ENCODE measurements at regions not wholly inside any gene's neighbourhood (a gene's known extent, or its start where the extent isn't known, plus 50 kb on each side); places are given as distances from the start of the nearest gene placed in this dataset.

DNA sequence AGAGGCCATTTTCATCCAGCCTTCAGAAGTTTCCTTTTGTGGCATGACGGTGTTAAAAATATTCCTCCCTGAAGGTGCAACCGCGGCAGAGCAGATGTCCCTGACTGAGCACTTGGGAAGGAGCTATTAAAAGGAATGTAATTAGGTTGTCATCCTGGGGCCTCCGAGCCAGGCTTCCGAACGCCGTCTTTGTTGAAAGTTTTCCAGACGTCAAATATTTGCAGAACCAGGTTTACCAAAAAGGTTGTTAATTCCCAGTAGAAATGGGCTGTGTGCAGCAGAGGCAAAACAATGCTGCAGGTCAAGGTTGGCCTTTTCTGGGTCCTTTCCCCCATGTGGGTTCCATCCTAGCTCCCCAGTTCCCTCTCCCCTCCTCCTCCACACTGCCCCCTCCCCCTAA is 88.8 kb upstream of the CALM2 start:
- FAIRE-seq = no peak

More for the DNA sequence above, 88.8 kb upstream of the CALM2 start:
- BruUV-seq (replicated peaks) = no TSS peak
- Histone ChIP-seq H2AFZ (ENCODE audit: control insufficient read depth, low read depth, low read length) (no peak overlapping the region), H3K4me3 (no peak overlapping the region), H3K9me3 (replicated peaks; ENCODE audit: control insufficient read depth, insufficient read depth, low read length) (no peaks in the 10 kb centered on the region), H3K36me3 (ENCODE audit: control insufficient read depth in 2 of 2, insufficient read depth in 2 of 2, low read length in 1 of 2) (no peaks in the 10 kb centered on the region), H4K20me1 (ENCODE audit: control insufficient read depth, insufficient read depth) (no peaks in the 10 kb centered on the region), H3K27me3 (replicated peaks in 1 of 2; ENCODE audit: control insufficient read depth in 2 of 2, insufficient read depth in 2 of 2, low read length in 1 of 2) (no peaks in the 10 kb centered on the region), H3K27ac (ENCODE audit: control insufficient read depth, insufficient read depth) (no peak overlapping the region), H3K4me2 (ENCODE audit: control insufficient read depth, insufficient read depth) (no peak overlapping the region), H3K4me1 (ENCODE audit: control insufficient read depth, insufficient read depth, low read length) (no peaks in the 10 kb centered on the region), H3K79me2 (ENCODE audit: control insufficient read depth, insufficient read depth, low read length) (no peaks in the 10 kb centered on the region), H3K9ac (ENCODE audit: control insufficient read depth, insufficient read depth, low read length) (no peak overlapping the region)
- in situ Hi-C loops (cut with MboI) (no loop called here), intact Hi-C loops (cut with micrococcal nuclease; ENCODE audit: unreplicated experiment) (no loop called here)
- 82% methylated on average over 8 of the region's 8 CpGs for WGBS (ENCODE audit: insufficient coverage, insufficient replicate concordance, low lambda C conversion rate, missing lambda C conversion rate)
- CTCF ChIA-PET = interaction anchor here (0.6 to 0.7 kb wide), 2 partner anchors 63 to 494 kb away, joined by 3 read pairs; no protein-coding TSS in a partner anchor
- TF ChIP-seq TARDBP (IDR thresholded peaks at IDR 0.05; ENCODE audit: borderline replicate concordance) (no peak), ATF7 (IDR thresholded peaks at IDR 0.05; ENCODE audit: low read depth) (no peak), SIN3A (IDR thresholded peaks at IDR 0.05; ENCODE audit: low read depth, low read length) (no peak), MEF2B (IDR thresholded peaks at IDR 0.05; ENCODE audit: partially characterized antibody, poor library complexity, severe bottlenecking) (no peak), ZNF217 (IDR thresholded peaks at IDR 0.05) (no peak), HDAC2 (IDR thresholded peaks at IDR 0.05) (no peak)
- TF ChIP-seq, protein P1, sequence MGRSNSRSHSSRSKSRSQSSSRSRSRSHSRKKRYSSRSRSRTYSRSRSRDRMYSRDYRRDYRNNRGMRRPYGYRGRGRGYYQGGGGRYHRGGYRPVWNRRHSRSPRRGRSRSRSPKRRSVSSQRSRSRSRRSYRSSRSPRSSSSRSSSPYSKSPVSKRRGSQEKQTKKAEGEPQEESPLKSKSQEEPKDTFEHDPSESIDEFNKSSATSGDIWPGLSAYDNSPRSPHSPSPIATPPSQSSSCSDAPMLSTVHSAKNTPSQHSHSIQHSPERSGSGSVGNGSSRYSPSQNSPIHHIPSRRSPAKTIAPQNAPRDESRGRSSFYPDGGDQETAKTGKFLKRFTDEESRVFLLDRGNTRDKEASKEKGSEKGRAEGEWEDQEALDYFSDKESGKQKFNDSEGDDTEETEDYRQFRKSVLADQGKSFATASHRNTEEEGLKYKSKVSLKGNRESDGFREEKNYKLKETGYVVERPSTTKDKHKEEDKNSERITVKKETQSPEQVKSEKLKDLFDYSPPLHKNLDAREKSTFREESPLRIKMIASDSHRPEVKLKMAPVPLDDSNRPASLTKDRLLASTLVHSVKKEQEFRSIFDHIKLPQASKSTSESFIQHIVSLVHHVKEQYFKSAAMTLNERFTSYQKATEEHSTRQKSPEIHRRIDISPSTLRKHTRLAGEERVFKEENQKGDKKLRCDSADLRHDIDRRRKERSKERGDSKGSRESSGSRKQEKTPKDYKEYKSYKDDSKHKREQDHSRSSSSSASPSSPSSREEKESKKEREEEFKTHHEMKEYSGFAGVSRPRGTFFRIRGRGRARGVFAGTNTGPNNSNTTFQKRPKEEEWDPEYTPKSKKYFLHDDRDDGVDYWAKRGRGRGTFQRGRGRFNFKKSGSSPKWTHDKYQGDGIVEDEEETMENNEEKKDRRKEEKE (IDR thresholded peaks at IDR 0.05) = no peak
- TF ChIP-seq, protein P2, sequence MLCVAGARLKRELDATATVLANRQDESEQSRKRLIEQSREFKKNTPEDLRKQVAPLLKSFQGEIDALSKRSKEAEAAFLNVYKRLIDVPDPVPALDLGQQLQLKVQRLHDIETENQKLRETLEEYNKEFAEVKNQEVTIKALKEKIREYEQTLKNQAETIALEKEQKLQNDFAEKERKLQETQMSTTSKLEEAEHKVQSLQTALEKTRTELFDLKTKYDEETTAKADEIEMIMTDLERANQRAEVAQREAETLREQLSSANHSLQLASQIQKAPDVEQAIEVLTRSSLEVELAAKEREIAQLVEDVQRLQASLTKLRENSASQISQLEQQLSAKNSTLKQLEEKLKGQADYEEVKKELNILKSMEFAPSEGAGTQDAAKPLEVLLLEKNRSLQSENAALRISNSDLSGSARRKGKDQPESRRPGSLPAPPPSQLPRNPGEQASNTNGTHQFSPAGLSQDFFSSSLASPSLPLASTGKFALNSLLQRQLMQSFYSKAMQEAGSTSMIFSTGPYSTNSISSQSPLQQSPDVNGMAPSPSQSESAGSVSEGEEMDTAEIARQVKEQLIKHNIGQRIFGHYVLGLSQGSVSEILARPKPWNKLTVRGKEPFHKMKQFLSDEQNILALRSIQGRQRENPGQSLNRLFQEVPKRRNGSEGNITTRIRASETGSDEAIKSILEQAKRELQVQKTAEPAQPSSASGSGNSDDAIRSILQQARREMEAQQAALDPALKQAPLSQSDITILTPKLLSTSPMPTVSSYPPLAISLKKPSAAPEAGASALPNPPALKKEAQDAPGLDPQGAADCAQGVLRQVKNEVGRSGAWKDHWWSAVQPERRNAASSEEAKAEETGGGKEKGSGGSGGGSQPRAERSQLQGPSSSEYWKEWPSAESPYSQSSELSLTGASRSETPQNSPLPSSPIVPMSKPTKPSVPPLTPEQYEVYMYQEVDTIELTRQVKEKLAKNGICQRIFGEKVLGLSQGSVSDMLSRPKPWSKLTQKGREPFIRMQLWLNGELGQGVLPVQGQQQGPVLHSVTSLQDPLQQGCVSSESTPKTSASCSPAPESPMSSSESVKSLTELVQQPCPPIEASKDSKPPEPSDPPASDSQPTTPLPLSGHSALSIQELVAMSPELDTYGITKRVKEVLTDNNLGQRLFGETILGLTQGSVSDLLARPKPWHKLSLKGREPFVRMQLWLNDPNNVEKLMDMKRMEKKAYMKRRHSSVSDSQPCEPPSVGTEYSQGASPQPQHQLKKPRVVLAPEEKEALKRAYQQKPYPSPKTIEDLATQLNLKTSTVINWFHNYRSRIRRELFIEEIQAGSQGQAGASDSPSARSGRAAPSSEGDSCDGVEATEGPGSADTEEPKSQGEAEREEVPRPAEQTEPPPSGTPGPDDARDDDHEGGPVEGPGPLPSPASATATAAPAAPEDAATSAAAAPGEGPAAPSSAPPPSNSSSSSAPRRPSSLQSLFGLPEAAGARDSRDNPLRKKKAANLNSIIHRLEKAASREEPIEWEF (IDR thresholded peaks at IDR 0.05; ENCODE audit: insufficient replicate concordance, low read depth, low read length) = no peak
- TF ChIP-seq, protein P3, sequence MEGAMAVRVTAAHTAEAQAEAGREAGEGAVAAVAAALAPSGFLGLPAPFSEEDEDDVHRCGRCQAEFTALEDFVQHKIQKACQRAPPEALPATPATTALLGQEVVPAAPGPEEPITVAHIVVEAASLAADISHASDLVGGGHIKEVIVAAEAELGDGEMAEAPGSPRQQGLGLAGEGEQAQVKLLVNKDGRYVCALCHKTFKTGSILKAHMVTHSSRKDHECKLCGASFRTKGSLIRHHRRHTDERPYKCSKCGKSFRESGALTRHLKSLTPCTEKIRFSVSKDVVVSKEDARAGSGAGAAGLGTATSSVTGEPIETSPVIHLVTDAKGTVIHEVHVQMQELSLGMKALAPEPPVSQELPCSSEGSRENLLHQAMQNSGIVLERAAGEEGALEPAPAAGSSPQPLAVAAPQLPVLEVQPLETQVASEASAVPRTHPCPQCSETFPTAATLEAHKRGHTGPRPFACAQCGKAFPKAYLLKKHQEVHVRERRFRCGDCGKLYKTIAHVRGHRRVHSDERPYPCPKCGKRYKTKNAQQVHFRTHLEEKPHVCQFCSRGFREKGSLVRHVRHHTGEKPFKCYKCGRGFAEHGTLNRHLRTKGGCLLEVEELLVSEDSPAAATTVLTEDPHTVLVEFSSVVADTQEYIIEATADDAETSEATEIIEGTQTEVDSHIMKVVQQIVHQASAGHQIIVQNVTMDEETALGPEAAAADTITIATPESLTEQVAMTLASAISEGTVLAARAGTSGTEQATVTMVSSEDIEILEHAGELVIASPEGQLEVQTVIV (IDR thresholded peaks at IDR 0.05; ENCODE audit: borderline replicate concordance, partially characterized antibody) = no peak
- DNase-seq (ENCODE audit: low read depth, low spot score) (no peak), ATAC-seq (no peak)
- POLR2A ChIA-PET = no interaction called here
- SMC1A ChIA-PET (ENCODE audit: uncharacterized antibody, unreplicated experiment) = no interaction called here
- RAD21 ChIA-PET (ENCODE audit: unreplicated experiment) = no interaction called here

All from GM12878 (cell line).